Neural progenitor cell (in vitro differentiated cells): ENCODE measurements at regions not wholly inside any gene's neighbourhood (a gene's known extent, or its start where the extent isn't known, plus 50 kb on each side); places are given as distances from the start of the nearest gene placed in this dataset.
"Not testable (repeated sequence)": the region's sequence is repeated elsewhere in the genome, so short reads cannot be mapped to it uniquely, and the experiment has no call there.

Source experiments
- DNase-seq: peaks from one replicate; pipeline ENCODE4 v3.0.0-alpha.2; 2016; ENCODE audit warnings: low spot score
- H2AFZ ChIP-seq: fragments of 200-600 bp; sonication (generic); replicated peaks from 2 replicates; pipeline ENCODE4 v1.6.1; 2016; ENCODE audit warnings: antibody characterized with exemption
- H3F3A ChIP-seq: fragments of 200-600 bp; sonication (generic); 2 replicates; pipeline ENCODE4 v1.6.1; 2016; ENCODE audit warnings: antibody characterized with exemption, low read depth
- H3K27ac ChIP-seq: fragments of 200-600 bp; sonication (generic); 2 replicates; pipeline ENCODE4 v1.5.1; 2016; ENCODE audit warnings: mild to moderate bottlenecking
- H3K27me3 ChIP-seq: fragments of 200-600 bp; sonication (generic); 2 replicates; pipeline ENCODE4 v1.6.1; 2016; ENCODE audit warnings: mild to moderate bottlenecking, moderate library complexity
- H3K36me3 ChIP-seq: fragments of 200-600 bp; sonication (generic); 2 replicates; pipeline ENCODE4 v1.5.1; 2016
- H3K4me1 ChIP-seq: fragments of 200-600 bp; sonication (generic); 2 replicates; pipeline ENCODE4 v1.6.1; 2016; ENCODE audit warnings: mixed run types
- H3K4me2 ChIP-seq: fragments of 200-600 bp; sonication (generic); 2 replicates; pipeline ENCODE4 v1.6.1; 2016
- H3K4me3 ChIP-seq: fragments of 200-600 bp; sonication (generic); 2 replicates; pipeline ENCODE4 v1.5.1; 2016
- H3K79me2 ChIP-seq: fragments of 200-600 bp; sonication (generic); 2 replicates; pipeline ENCODE4 v1.6.1; 2016; ENCODE audit warnings: low read depth
- H3K9ac ChIP-seq: fragments of 200-600 bp; sonication (generic); 2 replicates; pipeline ENCODE4 v1.6.1; 2016
- H3K9me3 ChIP-seq: fragments of 200-600 bp; sonication (generic); 2 replicates; pipeline ENCODE4 v1.5.1; 2016; ENCODE audit warnings: low read depth
- H4K20me1 ChIP-seq: fragments of 200-600 bp; sonication (generic); 2 replicates; pipeline ENCODE4 v1.6.1; 2016; ENCODE audit warnings: low read depth
- H3K27ac Mint-ChIP-seq: 3 replicates; pipeline ENCODE4 v1.8.0; 2021; ENCODE audit warnings: mixed read lengths
- H3K27me3 Mint-ChIP-seq: 2 replicates; pipeline ENCODE4 v1.8.0; 2022; ENCODE audit warnings: low read depth, mild to moderate bottlenecking, inconsistent platforms, moderate library complexity, mixed read lengths; ENCODE audit not compliant: insufficient read depth
- H3K36me3 Mint-ChIP-seq: 3 replicates; pipeline ENCODE4 v1.8.0; 2021; ENCODE audit warnings: mixed read lengths
- H3K4me1 Mint-ChIP-seq: 3 replicates; pipeline ENCODE4 v1.8.0; 2021; ENCODE audit warnings: mixed read lengths
- H3K4me3 Mint-ChIP-seq: 3 replicates; pipeline ENCODE4 v1.8.0; 2021; ENCODE audit warnings: mild to moderate bottlenecking, moderate library complexity, mixed read lengths
- H3K9me3 Mint-ChIP-seq: 3 replicates; pipeline ENCODE4 v1.8.0; 2020; ENCODE audit warnings: mixed read lengths
- EZH2 ChIP-seq: fragments of 200-600 bp; sonication (generic); IDR thresholded peaks from 2 replicates; pipeline ENCODE4 v1.6.1; 2017; ENCODE audit warnings: antibody characterized with exemption, mild to moderate bottlenecking, moderate library complexity
- EZH2phosphoT487 ChIP-seq: fragments of 200-600 bp; sonication (generic); IDR thresholded peaks from 2 replicates; pipeline ENCODE4 v1.6.1; 2017; ENCODE audit warnings: antibody characterized with exemption
- TF ChIP-seq, protein P1 (sequence below): fragments of 200-600 bp; sonication (generic); IDR thresholded peaks from 2 replicates; pipeline ENCODE4 v1.5.1; 2017; ENCODE audit warnings: antibody characterized with exemption, mild to moderate bottlenecking

DNA sequence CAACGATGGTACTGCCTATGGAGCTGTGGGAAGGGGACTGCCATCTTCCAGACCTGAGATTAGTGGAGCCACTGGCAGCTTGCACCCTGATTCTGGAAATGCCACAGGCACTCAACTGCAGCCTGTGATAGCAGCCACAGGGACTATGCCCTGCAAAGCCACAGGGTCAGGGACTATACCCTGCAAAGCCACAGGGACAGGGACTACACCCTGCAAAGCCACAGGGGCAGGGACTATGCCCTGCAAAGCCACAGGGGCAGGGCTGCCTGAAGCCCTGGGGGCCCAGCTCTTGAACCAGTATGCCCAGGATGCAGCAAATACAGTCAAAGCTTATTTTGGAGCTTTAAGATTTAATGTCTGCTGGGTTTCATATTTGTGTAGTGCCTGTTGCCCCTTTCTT lies 346.6 kb downstream of the C6orf118 start:
- H2AFZ ChIP-seq: no peak overlapping the region
- H3K27me3 Mint-ChIP-seq: no peaks in the 10 kb centered on the region
- H3K4me3 ChIP-seq: no peak overlapping the region
- H3K27ac Mint-ChIP-seq: no peak overlapping the region
- no peaks in the 10 kb centered on the region for H3K4me1 ChIP-seq
- no peaks in the 10 kb centered on the region for H4K20me1 ChIP-seq
- no peaks in the 10 kb centered on the region for H3K4me1 Mint-ChIP-seq
- H3K27ac ChIP-seq: no peak overlapping the region
- H3F3A ChIP-seq: no peaks in the 10 kb centered on the region
- H3K9ac ChIP-seq: no peak overlapping the region
- no peaks in the 10 kb centered on the region for H3K36me3 ChIP-seq
- DNase-seq: no peak
- H3K4me3 Mint-ChIP-seq: no peak overlapping the region
- no peaks in the 10 kb centered on the region for H3K9me3 ChIP-seq
- no peaks in the 10 kb centered on the region for H3K27me3 ChIP-seq
- H3K79me2 ChIP-seq: no peaks in the 10 kb centered on the region
- no peaks in the 10 kb centered on the region for H3K9me3 Mint-ChIP-seq
- no peak overlapping the region for H3K4me2 ChIP-seq
- H3K36me3 Mint-ChIP-seq: no peaks in the 10 kb centered on the region
- TF ChIP-seq, protein P1, sequence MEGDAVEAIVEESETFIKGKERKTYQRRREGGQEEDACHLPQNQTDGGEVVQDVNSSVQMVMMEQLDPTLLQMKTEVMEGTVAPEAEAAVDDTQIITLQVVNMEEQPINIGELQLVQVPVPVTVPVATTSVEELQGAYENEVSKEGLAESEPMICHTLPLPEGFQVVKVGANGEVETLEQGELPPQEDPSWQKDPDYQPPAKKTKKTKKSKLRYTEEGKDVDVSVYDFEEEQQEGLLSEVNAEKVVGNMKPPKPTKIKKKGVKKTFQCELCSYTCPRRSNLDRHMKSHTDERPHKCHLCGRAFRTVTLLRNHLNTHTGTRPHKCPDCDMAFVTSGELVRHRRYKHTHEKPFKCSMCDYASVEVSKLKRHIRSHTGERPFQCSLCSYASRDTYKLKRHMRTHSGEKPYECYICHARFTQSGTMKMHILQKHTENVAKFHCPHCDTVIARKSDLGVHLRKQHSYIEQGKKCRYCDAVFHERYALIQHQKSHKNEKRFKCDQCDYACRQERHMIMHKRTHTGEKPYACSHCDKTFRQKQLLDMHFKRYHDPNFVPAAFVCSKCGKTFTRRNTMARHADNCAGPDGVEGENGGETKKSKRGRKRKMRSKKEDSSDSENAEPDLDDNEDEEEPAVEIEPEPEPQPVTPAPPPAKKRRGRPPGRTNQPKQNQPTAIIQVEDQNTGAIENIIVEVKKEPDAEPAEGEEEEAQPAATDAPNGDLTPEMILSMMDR: no peak
- no peak for TF ChIP-seq EZH2
- no peak for TF ChIP-seq EZH2phosphoT487

DNA sequence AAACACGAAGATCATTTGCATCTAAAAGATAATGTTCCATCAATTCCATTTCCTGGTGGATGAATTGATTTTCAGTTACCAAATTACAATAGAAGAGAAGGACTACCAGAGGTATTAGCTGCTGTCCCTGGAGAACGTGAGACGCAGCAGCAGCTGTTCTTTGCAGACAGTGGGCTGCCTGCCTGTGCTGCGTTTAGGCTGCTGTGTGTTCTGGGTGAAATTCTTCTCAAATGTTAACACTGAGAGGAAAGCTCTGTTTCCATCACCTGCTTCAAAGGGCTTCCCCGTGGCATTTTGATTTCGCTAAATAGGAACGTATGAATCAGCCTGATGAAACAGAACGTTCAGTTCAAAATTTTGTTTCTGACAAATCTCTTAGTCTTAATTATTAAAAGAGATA lies 362.2 kb downstream of the C6orf118 start:
- Histone ChIP-seq H3K9ac (no peak overlapping the region), H2AFZ (no peak overlapping the region), H3K27me3 (no peaks in the 10 kb centered on the region), H3F3A (no peaks in the 10 kb centered on the region), H3K4me1 (no peaks in the 10 kb centered on the region), H3K4me3 (no peak overlapping the region), H4K20me1 (no peaks in the 10 kb centered on the region), H3K79me2 (no peaks in the 10 kb centered on the region), H3K4me2 (no peak overlapping the region), H3K9me3 (no peaks in the 10 kb centered on the region), H3K36me3 (no peaks in the 10 kb centered on the region), H3K27ac (no peak overlapping the region)
- no peak overlapping the region for H3K27ac Mint-ChIP-seq
- no peak for DNase-seq
- peaks cover 7% of the 10 kb centered on the region for H3K9me3 Mint-ChIP-seq
- no peaks in the 10 kb centered on the region for H3K36me3 Mint-ChIP-seq
- TF ChIP-seq, protein P1: no peak
- TF ChIP-seq EZH2phosphoT487: no peak
- no peak for TF ChIP-seq EZH2
- no peak overlapping the region for H3K4me3 Mint-ChIP-seq
- no peaks in the 10 kb centered on the region for H3K4me1 Mint-ChIP-seq
- H3K27me3 Mint-ChIP-seq: peaks cover 3% of the 10 kb centered on the region

DNA sequence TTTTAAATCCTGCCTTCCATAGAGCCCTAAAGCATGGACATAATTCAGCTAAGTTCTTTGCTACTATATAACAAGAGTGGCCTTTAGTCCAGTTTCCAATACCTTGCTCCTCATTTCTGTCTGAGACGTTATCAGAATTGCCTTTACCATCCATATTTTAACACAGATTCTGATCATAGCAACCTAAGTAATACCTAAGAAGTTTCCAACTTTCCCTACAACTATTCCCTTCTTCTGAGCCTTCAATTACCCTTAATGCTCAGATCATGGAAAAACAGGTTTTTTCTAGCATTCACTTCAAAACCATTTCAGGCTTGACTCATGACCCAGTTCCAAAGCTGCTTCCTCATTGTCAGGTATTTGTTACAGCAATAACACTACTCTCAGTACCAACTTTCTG lies 367.1 kb downstream of the C6orf118 start:
- no peak overlapping the region for H3K4me3 Mint-ChIP-seq
- no peak overlapping the region for H2AFZ ChIP-seq

DNA sequence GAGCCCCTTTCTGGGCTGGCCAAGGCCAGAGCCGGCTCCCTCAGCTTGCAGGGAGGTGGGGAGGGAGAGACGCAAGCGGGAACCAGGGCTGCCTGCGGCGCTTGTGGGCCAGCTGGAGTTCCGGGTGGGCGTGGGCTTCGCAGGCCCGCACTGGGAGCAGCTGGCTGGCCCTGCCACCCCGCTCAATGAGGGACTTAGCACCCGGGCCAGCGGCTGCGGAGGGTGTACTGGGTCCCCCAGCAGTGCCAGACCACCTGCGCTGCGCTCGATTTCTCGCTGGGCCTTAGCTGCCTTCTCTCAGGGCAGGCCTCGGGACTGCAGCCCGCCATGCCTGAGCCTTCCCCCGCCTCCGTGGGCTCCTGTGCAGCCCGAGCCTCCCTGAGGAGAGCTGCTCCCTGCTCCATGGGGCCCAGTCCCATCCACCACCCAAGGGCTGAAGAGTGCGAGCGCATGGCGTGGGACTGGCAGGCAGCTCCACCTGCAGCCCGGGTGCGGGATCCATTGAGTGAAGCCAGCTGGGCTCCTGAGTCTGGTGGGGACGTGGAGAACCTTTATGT lies 376.1 kb downstream of the C6orf118 start:
- not testable (repeated sequence) for H3K4me2 ChIP-seq, DNase-seq, H3K36me3 ChIP-seq, H3K36me3 Mint-ChIP-seq, H3K79me2 ChIP-seq, H3K9me3 ChIP-seq, H3K27me3 Mint-ChIP-seq, H3K4me1 Mint-ChIP-seq, H3K4me3 ChIP-seq, H3K27me3 ChIP-seq, H3K4me1 ChIP-seq, H2AFZ ChIP-seq, H4K20me1 ChIP-seq, H3K9ac ChIP-seq, H3K4me3 Mint-ChIP-seq, H3K27ac ChIP-seq, H3K27ac Mint-ChIP-seq, H3K9me3 Mint-ChIP-seq
- peaks cover 18% of the 10 kb centered on the region for H3F3A ChIP-seq

More for the DNA sequence above, 367.1 kb downstream of the C6orf118 start:
- Mint-ChIP-seq H3K4me1 (no peaks in the 10 kb centered on the region), H3K36me3 (no peaks in the 10 kb centered on the region), H3K27me3 (peaks cover 2% of the 10 kb centered on the region), H3K9me3 (peaks cover 4% of the 10 kb centered on the region), H3K27ac (no peak overlapping the region)
- no peak overlapping the region for H3K4me3 ChIP-seq
- H3K4me2 ChIP-seq: no peak overlapping the region
- H3K27ac ChIP-seq: no peak overlapping the region
- H3K36me3 ChIP-seq: no peaks in the 10 kb centered on the region
- no peaks in the 10 kb centered on the region for H4K20me1 ChIP-seq
- no peaks in the 10 kb centered on the region for H3F3A ChIP-seq
- H3K9ac ChIP-seq: no peak overlapping the region
- DNase-seq: no peak
- H3K9me3 ChIP-seq: no peaks in the 10 kb centered on the region
- H3K4me1 ChIP-seq: no peaks in the 10 kb centered on the region
- TF ChIP-seq EZH2 (no peak), EZH2phosphoT487 (no peak)
- TF ChIP-seq, protein P1: no peak
- H3K27me3 ChIP-seq: no peaks in the 10 kb centered on the region
- no peaks in the 10 kb centered on the region for H3K79me2 ChIP-seq
